ENCODE measurements at regions not wholly inside any gene's neighbourhood (a gene's known extent, or its start where the extent isn't known, plus 50 kb on each side); places are given as distances from the start of the nearest gene placed in this dataset.

DNA sequence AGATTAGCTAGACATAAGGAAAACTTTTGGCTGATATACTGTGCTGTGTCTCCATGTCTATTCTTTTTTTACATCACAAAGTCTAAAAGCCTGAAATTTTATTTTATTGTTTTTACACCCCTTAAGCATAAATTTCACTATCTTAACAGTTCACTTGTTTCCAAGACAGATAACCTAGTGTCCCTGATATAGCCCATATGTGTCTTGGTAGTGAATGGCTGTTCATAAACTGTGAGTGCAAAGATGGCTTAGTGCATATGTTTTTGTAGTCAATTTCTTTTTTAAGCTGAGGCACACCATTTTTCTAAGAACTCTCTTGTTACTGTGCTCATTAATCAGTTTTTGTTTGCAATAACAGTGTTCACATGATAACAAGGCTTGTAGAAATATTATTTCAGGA is 381.1 kb downstream of the OXSM start:
- Histone ChIP-seq H3K79me2 (ENCODE audit: low read length) (no peaks in the 10 kb centered on the region), H3K4me3 (ENCODE audit: low read length) (no peak overlapping the region), H3K9me3 (ENCODE audit: insufficient read depth, low read length) (no peaks in the 10 kb centered on the region), H3K4me1 (ENCODE audit: low read length) (no peaks in the 10 kb centered on the region), H2AFZ (ENCODE audit: low read depth, low read length) (no peak overlapping the region), H3K36me3 (replicated peaks; ENCODE audit: low read depth, low read length) (no peaks in the 10 kb centered on the region), H4K20me1 (ENCODE audit: insufficient read depth, low read length) (no peaks in the 10 kb centered on the region), H3K27ac (ENCODE audit: low read length) (no peak overlapping the region), H3K4me2 (ENCODE audit: low read length) (no peak overlapping the region), H3K9ac (ENCODE audit: low read length) (no peak overlapping the region), H3K27me3 (ENCODE audit: low read depth, low read length) (no peaks in the 10 kb centered on the region)
- TF ChIP-seq, protein P1, sequence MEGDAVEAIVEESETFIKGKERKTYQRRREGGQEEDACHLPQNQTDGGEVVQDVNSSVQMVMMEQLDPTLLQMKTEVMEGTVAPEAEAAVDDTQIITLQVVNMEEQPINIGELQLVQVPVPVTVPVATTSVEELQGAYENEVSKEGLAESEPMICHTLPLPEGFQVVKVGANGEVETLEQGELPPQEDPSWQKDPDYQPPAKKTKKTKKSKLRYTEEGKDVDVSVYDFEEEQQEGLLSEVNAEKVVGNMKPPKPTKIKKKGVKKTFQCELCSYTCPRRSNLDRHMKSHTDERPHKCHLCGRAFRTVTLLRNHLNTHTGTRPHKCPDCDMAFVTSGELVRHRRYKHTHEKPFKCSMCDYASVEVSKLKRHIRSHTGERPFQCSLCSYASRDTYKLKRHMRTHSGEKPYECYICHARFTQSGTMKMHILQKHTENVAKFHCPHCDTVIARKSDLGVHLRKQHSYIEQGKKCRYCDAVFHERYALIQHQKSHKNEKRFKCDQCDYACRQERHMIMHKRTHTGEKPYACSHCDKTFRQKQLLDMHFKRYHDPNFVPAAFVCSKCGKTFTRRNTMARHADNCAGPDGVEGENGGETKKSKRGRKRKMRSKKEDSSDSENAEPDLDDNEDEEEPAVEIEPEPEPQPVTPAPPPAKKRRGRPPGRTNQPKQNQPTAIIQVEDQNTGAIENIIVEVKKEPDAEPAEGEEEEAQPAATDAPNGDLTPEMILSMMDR (IDR thresholded peaks at IDR 0.05; ENCODE audit: low read depth, low read length), result no peak
- TF ChIP-seq EZH2phosphoT487 (IDR thresholded peaks at IDR 0.05; ENCODE audit: low read depth), result no peak

DNA sequence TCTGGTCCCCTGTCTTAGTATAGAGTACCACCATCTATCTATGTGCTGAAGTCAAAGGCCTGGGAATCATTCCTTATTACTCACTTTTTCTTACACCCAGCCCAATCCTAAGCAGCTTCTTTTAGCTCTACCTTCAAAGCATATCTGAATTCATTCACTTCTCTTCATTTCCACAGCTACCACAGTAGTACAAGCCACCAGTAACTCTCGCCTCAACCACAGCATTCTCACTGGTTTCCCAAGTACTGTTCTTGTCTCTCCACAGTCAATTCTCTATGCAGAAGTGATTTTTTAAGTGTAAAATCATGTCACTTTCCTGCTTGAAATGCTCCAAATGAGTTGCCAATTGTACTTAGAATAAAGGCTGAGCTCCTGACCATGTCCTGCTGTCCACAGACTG is 401.7 kb downstream of the OXSM start:
- TF ChIP-seq, protein P1 (IDR thresholded peaks at IDR 0.05; ENCODE audit: low read depth, low read length), result no peak
- TF ChIP-seq EZH2phosphoT487 (IDR thresholded peaks at IDR 0.05; ENCODE audit: low read depth), result no peak
- H3K27me3 ChIP-seq (ENCODE audit: low read depth, low read length), result no peaks in the 10 kb centered on the region

DNA sequence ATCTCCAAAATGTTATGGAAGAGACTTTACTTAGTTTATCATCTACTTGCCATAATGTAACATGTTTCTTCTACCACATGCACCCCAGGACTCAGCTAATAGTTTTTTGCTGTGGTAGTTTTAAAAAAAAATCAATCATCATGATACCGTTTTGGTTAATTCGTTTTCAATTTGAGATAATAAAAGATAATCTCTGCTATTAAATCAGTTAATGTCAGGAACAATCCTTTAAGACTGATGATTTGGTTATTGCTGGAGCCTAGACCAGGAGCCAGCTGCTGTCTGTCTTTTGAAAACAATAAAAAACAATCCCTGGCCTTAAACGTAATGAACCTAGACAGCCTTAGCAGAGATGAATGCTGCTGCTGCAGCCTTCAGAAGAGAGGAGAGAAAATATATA is 403.7 kb downstream of the OXSM start:
- Histone ChIP-seq H3K4me2 (ENCODE audit: low read length) (no peak overlapping the region), H3K79me2 (ENCODE audit: low read length) (no peaks in the 10 kb centered on the region), H3K27me3 (ENCODE audit: low read depth, low read length) (no peaks in the 10 kb centered on the region), H3K4me1 (ENCODE audit: low read length) (no peaks in the 10 kb centered on the region), H3K4me3 (ENCODE audit: low read length) (no peak overlapping the region), H3K9me3 (ENCODE audit: insufficient read depth, low read length) (no peaks in the 10 kb centered on the region), H3K27ac (ENCODE audit: low read length) (no peak overlapping the region), H4K20me1 (ENCODE audit: insufficient read depth, low read length) (no peaks in the 10 kb centered on the region), H2AFZ (ENCODE audit: low read depth, low read length) (no peak overlapping the region), H3K9ac (ENCODE audit: low read length) (no peak overlapping the region), H3K36me3 (replicated peaks; ENCODE audit: low read depth, low read length) (no peaks in the 10 kb centered on the region)
- TF ChIP-seq EZH2phosphoT487 (IDR thresholded peaks at IDR 0.05; ENCODE audit: low read depth), result no peak
- TF ChIP-seq, protein P1 (IDR thresholded peaks at IDR 0.05; ENCODE audit: low read depth, low read length), result no peak

More for the DNA sequence above, 401.7 kb downstream of the OXSM start:
- Histone ChIP-seq H3K9ac (ENCODE audit: low read length) (no peak overlapping the region), H4K20me1 (ENCODE audit: insufficient read depth, low read length) (no peaks in the 10 kb centered on the region), H3K79me2 (ENCODE audit: low read length) (no peaks in the 10 kb centered on the region), H3K36me3 (replicated peaks; ENCODE audit: low read depth, low read length) (no peaks in the 10 kb centered on the region), H3K4me1 (ENCODE audit: low read length) (no peaks in the 10 kb centered on the region), H3K27ac (ENCODE audit: low read length) (no peak overlapping the region), H3K9me3 (ENCODE audit: insufficient read depth, low read length) (no peaks in the 10 kb centered on the region), H2AFZ (ENCODE audit: low read depth, low read length) (no peak overlapping the region), H3K4me2 (ENCODE audit: low read length) (no peak overlapping the region), H3K4me3 (ENCODE audit: low read length) (no peak overlapping the region)

DNA sequence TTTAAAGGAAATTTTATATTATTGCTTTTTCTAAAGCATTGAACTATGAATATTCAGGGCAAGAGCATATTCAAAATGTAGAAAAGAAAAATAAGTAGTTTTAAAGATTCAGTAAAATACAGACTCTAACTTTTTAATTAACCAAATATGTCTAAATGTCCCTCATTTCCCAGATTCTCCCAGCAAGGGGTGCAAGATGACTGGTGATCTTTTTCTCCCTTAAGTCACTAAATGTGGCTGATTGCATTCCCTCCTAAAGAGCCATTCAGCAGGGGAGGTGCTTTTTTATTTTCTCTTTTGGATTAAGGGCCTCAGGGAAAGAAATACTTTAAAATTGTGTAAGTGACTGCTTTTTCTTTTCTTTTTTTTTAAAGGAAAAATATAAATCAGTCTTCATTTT is 406.9 kb downstream of the OXSM start:
- Histone ChIP-seq H4K20me1 (ENCODE audit: insufficient read depth, low read length) (no peaks in the 10 kb centered on the region), H2AFZ (ENCODE audit: low read depth, low read length) (no peak overlapping the region), H3K4me3 (ENCODE audit: low read length) (no peak overlapping the region), H3K4me1 (ENCODE audit: low read length) (peaks cover 2% of the 10 kb centered on the region; the same call in 1 of the 2 replicates), H3K9ac (ENCODE audit: low read length) (no peak overlapping the region), H3K9me3 (ENCODE audit: insufficient read depth, low read length) (no peaks in the 10 kb centered on the region), H3K4me2 (ENCODE audit: low read length) (no peak overlapping the region), H3K79me2 (ENCODE audit: low read length) (no peaks in the 10 kb centered on the region), H3K36me3 (replicated peaks; ENCODE audit: low read depth, low read length) (no peaks in the 10 kb centered on the region), H3K27ac (ENCODE audit: low read length) (no peak overlapping the region), H3K27me3 (ENCODE audit: low read depth, low read length) (no peaks in the 10 kb centered on the region)
- TF ChIP-seq, protein P1 (IDR thresholded peaks at IDR 0.05; ENCODE audit: low read depth, low read length), result no peak
- TF ChIP-seq EZH2phosphoT487 (IDR thresholded peaks at IDR 0.05; ENCODE audit: low read depth), result no peak

Measured in OCI-LY3 (cell line).